Activated T-cell treated with anti-CD3 and anti-CD28 coated beads for 24 hours (primary cell): ENCODE measurements at regions not wholly inside any gene's neighbourhood (a gene's known extent, or its start where the extent isn't known, plus 50 kb on each side); places are given as distances from the start of the nearest gene placed in this dataset.

Experiments used
- DNase-seq: peaks from one replicate; pipeline ENCODE4 v3.0.0-alpha.2; 2020; ENCODE audit warnings: low read depth

- DNase-seq: no peak
Observed at GRCh38 chr1:213728593-213729536, 258.9 kb upstream of the PROX1 start.

GRCh38 chr1:213733705-213734104 is 254.1 kb upstream of the PROX1 start:
- DNase-seq: no peak

GRCh38 chr1:213737398-213738035 is 250.3 kb upstream of the PROX1 start:
- DNase-seq: no peak

GRCh38 chr1:213738658-213739057 is 249.1 kb upstream of the PROX1 start:
- no peak for DNase-seq

- no peak for DNase-seq
Observed at GRCh38 chr1:213742992-213743391, 244.8 kb upstream of the PROX1 start.

- DNase-seq: no peak
Observed at GRCh38 chr1:213744780-213745179, 243.0 kb upstream of the PROX1 start.

- no peak for DNase-seq
Observed at GRCh38 chr1:213745451-213745850, 242.3 kb upstream of the PROX1 start.

- no peak for DNase-seq
Observed at GRCh38 chr1:213749558-213749957, 238.2 kb upstream of the PROX1 start.

GRCh38 chr1:213750231-213751063 is 237.3 kb upstream of the PROX1 start:
- DNase-seq: no peak

- DNase-seq: no peak
Observed at GRCh38 chr1:213751064-213751397, 236.7 kb upstream of the PROX1 start.

GRCh38 chr1:213759359-213760181 is 228.2 kb upstream of the PROX1 start:
- DNase-seq: no peak

GRCh38 chr1:213761845-213762407 is 225.8 kb upstream of the PROX1 start:
- peak; percentile 37 for DNase-seq

- DNase-seq: no peak
Observed at GRCh38 chr1:213767683-213768082, 220.1 kb upstream of the PROX1 start.

GRCh38 chr1:213772128-213773063 is 215.4 kb upstream of the PROX1 start:
- no peak for DNase-seq

GRCh38 chr1:213773975-213774374 is 213.8 kb upstream of the PROX1 start:
- DNase-seq: no peak

GRCh38 chr1:213776969-213777368 is 210.8 kb upstream of the PROX1 start:
- DNase-seq: no peak

GRCh38 chr1:213779228-213779627 is 208.5 kb upstream of the PROX1 start:
- DNase-seq: no peak

GRCh38 chr1:213782941-213783672 is 204.7 kb upstream of the PROX1 start:
- no peak for DNase-seq

- DNase-seq: no peak
Observed at GRCh38 chr1:213783893-213784292, 203.9 kb upstream of the PROX1 start.

- no peak for DNase-seq
Observed at GRCh38 chr1:213786683-213787082, 201.1 kb upstream of the PROX1 start.
